NCI-H2081 treated with DMSO at 0.1 percent for 48 hours (cell line): ENCODE measurements at regions not wholly inside any gene's neighbourhood (a gene's known extent, or its start where the extent isn't known, plus 50 kb on each side); places are given as distances from the start of the nearest gene placed in this dataset.
A peak's percentile ranks its signal among the peaks of the same experiment; 100 is the strongest.

Experiments used
- DNase-seq: peaks from one replicate; lab custom pipeline; 2025; lab: John Stamatoyannopoulos, UW

- no peak for DNase-seq
These were observed 294.9 kb upstream of the MARCKS start for GRCh38 chr6:113562248-113562647.

GRCh38 chr6:113564371-113565171 lies 292.6 kb upstream of the MARCKS start:
- peak; percentile 32 for DNase-seq

GRCh38 chr6:113565306-113565705 lies 291.8 kb upstream of the MARCKS start:
- no peak for DNase-seq

GRCh38 chr6:113570161-113570560 lies 287.0 kb upstream of the MARCKS start:
- no peak for DNase-seq

GRCh38 chr6:113570641-113571040 lies 286.5 kb upstream of the MARCKS start:
- DNase-seq: no peak

- no peak for DNase-seq
These were observed 283.0 kb upstream of the MARCKS start for GRCh38 chr6:113574147-113574546.

GRCh38 chr6:113576310-113576709 lies 280.8 kb upstream of the MARCKS start:
- no peak for DNase-seq

- DNase-seq: no peak
These were observed 278.5 kb upstream of the MARCKS start for GRCh38 chr6:113578691-113579090.

GRCh38 chr6:113584767-113585166 lies 272.4 kb upstream of the MARCKS start:
- DNase-seq: no peak

GRCh38 chr6:113585246-113585645 lies 271.9 kb upstream of the MARCKS start:
- DNase-seq: no peak

- DNase-seq: no peak
These were observed 270.6 kb upstream of the MARCKS start for GRCh38 chr6:113586413-113587077.

GRCh38 chr6:113587078-113587699 lies 270.0 kb upstream of the MARCKS start:
- no peak for DNase-seq

- DNase-seq: no peak
These were observed 268.5 kb upstream of the MARCKS start for GRCh38 chr6:113588646-113589045.

- no peak for DNase-seq
These were observed 265.0 kb upstream of the MARCKS start for GRCh38 chr6:113591896-113592827.

- no peak for DNase-seq
These were observed 262.4 kb upstream of the MARCKS start for GRCh38 chr6:113594726-113595125.

- peak; percentile 46 for DNase-seq
These were observed 261.2 kb upstream of the MARCKS start for GRCh38 chr6:113595911-113596376.

- peak; percentile 67 for DNase-seq
These were observed 260.5 kb upstream of the MARCKS start for GRCh38 chr6:113596387-113597230.

GRCh38 chr6:113597231-113597583 lies 259.9 kb upstream of the MARCKS start:
- DNase-seq: no peak

GRCh38 chr6:113598786-113599185 lies 258.4 kb upstream of the MARCKS start:
- no peak for DNase-seq

GRCh38 chr6:113599444-113599843 lies 257.7 kb upstream of the MARCKS start:
- DNase-seq: no peak
